ENCODE measurements at regions not wholly inside any gene's neighbourhood (a gene's known extent, or its start where the extent isn't known, plus 50 kb on each side); places are given as distances from the start of the nearest gene placed in this dataset.

- H3K9me2 ChIP-seq (replicated peaks; ENCODE audit: low read depth, low read length) = no peaks in the 10 kb centered on the region
- H3K4me2 ChIP-seq (ENCODE audit: low read depth, low read length, poor library complexity, severe bottlenecking) = no peak overlapping the region
- H4K20me1 ChIP-seq (ENCODE audit: insufficient read depth, low read length, poor library complexity, severe bottlenecking) = no peaks in the 10 kb centered on the region
- no peaks in the 10 kb centered on the region for H3K36me3 ChIP-seq (ENCODE audit: insufficient read depth, low read length)
- H3K4me1 ChIP-seq (ENCODE audit: insufficient read depth, low read length, poor library complexity, severe bottlenecking) = no peaks in the 10 kb centered on the region
- H3K9me3 ChIP-seq (ENCODE audit: insufficient read depth, low read depth, low read length) = no peaks in the 10 kb centered on the region
- H3F3A ChIP-seq (ENCODE audit: low read depth) = no peaks in the 10 kb centered on the region
- no peak overlapping the region for H2AFZ ChIP-seq (ENCODE audit: low read length)
- no peaks in the 10 kb centered on the region for H3K79me2 ChIP-seq (ENCODE audit: insufficient read depth, low read length)
- H3K27me3 ChIP-seq (ENCODE audit: insufficient read depth, low read length, poor library complexity, severe bottlenecking) = no peaks in the 10 kb centered on the region
- no peak overlapping the region for H3K4me3 ChIP-seq (ENCODE audit: low read length, poor library complexity, severe bottlenecking)
- TF ChIP-seq CTCF (conservative IDR thresholded peaks at IDR 0.05; ENCODE audit: low read length) = no peak
- no peak for TF ChIP-seq EZH2phosphoT487 (IDR thresholded peaks at IDR 0.05; ENCODE audit: borderline replicate concordance)
- H3K9ac ChIP-seq (ENCODE audit: low read depth, low read length, poor library complexity, severe bottlenecking) = no peak overlapping the region
Observed at GRCh38 chr12:22904485-22904884, 279.5 kb downstream of the ETNK1 start.

DNA sequence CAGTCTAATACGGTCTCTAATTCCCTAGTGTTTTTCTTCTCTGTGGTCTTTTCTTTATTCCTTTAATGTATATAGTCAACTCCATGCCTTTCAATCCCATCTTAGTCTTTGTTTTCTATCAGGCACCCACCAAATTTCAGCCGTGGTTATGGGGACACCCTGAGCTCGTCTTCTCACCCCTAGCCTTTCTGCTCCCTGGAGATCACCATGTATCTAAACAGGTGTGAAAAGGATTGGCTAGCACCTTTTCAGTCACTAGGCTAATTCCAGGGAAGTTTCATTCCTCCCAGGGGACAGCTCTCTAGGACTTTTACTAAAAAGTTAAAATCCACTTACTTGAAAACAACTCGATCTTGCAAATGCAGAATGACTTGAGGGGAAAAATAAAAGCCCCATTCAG, 291.3 kb downstream of the ETNK1 start:
- Histone ChIP-seq H2AFZ (ENCODE audit: low read length) (no peak overlapping the region), H3F3A (ENCODE audit: low read depth) (no peaks in the 10 kb centered on the region), H3K9me2 (replicated peaks; ENCODE audit: low read depth, low read length) (no peaks in the 10 kb centered on the region), H3K27me3 (ENCODE audit: insufficient read depth, low read length, poor library complexity, severe bottlenecking) (no peaks in the 10 kb centered on the region), H3K79me2 (ENCODE audit: insufficient read depth, low read length) (no peaks in the 10 kb centered on the region), H4K20me1 (ENCODE audit: insufficient read depth, low read length, poor library complexity, severe bottlenecking) (no peaks in the 10 kb centered on the region), H3K9me3 (ENCODE audit: insufficient read depth, low read depth, low read length) (no peaks in the 10 kb centered on the region), H3K4me3 (ENCODE audit: low read length, poor library complexity, severe bottlenecking) (no peak overlapping the region), H3K36me3 (ENCODE audit: insufficient read depth, low read length) (no peaks in the 10 kb centered on the region), H3K4me1 (ENCODE audit: insufficient read depth, low read length, poor library complexity, severe bottlenecking) (no peaks in the 10 kb centered on the region), H3K9ac (ENCODE audit: low read depth, low read length, poor library complexity, severe bottlenecking) (no peak overlapping the region), H3K4me2 (ENCODE audit: low read depth, low read length, poor library complexity, severe bottlenecking) (no peak overlapping the region)
- TF ChIP-seq CTCF (conservative IDR thresholded peaks at IDR 0.05; ENCODE audit: low read length) (no peak), EZH2phosphoT487 (IDR thresholded peaks at IDR 0.05; ENCODE audit: borderline replicate concordance) (no peak)

GRCh38 chr12:22916815-22917214, 291.8 kb downstream of the ETNK1 start:
- H3K4me3 ChIP-seq (ENCODE audit: low read length, poor library complexity, severe bottlenecking) = no peak overlapping the region
- no peak overlapping the region for H3K9ac ChIP-seq (ENCODE audit: low read depth, low read length, poor library complexity, severe bottlenecking)
- H3K9me2 ChIP-seq (replicated peaks; ENCODE audit: low read depth, low read length) = no peaks in the 10 kb centered on the region
- no peak overlapping the region for H3K4me2 ChIP-seq (ENCODE audit: low read depth, low read length, poor library complexity, severe bottlenecking)
- no peaks in the 10 kb centered on the region for H3K36me3 ChIP-seq (ENCODE audit: insufficient read depth, low read length)
- no peaks in the 10 kb centered on the region for H3K9me3 ChIP-seq (ENCODE audit: insufficient read depth, low read depth, low read length)
- no peaks in the 10 kb centered on the region for H3K4me1 ChIP-seq (ENCODE audit: insufficient read depth, low read length, poor library complexity, severe bottlenecking)
- TF ChIP-seq EZH2phosphoT487 (IDR thresholded peaks at IDR 0.05; ENCODE audit: borderline replicate concordance) (no peak), CTCF (conservative IDR thresholded peaks at IDR 0.05; ENCODE audit: low read length) (no peak)
- H2AFZ ChIP-seq (ENCODE audit: low read length) = no peak overlapping the region
- no peaks in the 10 kb centered on the region for H4K20me1 ChIP-seq (ENCODE audit: insufficient read depth, low read length, poor library complexity, severe bottlenecking)
- no peaks in the 10 kb centered on the region for H3F3A ChIP-seq (ENCODE audit: low read depth)
- no peaks in the 10 kb centered on the region for H3K27me3 ChIP-seq (ENCODE audit: insufficient read depth, low read length, poor library complexity, severe bottlenecking)
- H3K79me2 ChIP-seq (ENCODE audit: insufficient read depth, low read length) = no peaks in the 10 kb centered on the region

All from Loucy (cell line).